ENCODE measurements at regions not wholly inside any gene's neighbourhood (a gene's known extent, or its start where the extent isn't known, plus 50 kb on each side); places are given as distances from the start of the nearest gene placed in this dataset.

DNA sequence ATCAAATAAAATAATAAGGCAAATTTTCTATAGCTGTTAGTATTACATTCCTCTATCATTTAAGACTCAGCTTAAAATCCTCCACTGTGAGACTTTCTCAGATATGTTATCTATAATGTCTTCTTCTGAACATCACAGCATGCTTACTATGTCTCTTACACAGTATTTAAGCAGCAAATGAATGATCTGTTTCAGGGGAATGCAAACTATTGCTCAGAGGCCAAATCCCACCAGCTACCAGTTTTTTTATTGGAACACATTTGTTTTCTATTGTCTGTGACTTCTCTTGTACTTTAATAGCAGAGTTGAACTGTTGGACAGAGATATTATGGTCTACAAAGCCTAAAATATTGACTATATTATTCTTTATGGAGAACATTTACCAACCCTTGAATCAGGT, 59.6 kb downstream of the C3orf38 start:
- no peak for DNase-seq

DNA sequence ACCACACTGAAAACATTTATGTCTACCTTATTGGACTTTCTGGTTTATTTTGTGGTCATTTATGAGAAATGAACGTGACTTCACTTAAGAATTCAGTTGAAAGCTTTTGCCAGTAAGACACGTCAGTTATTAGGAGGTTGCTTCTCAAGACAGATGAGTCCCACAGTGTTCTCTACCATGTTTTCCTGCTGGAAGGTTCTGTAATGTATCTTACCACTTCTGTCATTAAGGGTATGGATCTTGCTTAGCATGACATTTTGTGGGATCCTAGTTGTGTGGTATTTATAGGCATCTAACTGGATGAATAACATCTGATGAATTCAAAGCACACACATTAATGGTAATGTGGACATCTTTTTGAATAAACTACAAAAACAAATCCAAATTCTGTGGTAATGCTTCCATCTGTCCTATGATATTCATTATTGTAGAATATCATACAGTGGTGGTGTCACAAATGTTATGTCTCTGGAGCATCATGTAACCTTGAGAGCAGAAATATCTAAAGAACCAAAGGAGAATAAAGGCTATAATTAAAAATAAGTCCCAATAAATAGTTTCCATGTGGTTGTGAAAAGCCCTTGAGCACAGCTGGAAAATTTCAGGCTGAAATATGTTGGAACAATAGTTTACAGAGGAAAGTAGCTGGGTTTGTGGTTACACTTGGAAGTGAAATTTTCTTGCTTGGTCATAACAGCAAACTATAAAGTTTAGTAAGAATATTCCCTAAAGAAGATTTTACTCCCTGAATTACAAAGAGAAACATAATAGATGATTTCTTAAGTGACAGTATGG, 61.5 kb downstream of the C3orf38 start:
- DNase-seq: no peak

DNA sequence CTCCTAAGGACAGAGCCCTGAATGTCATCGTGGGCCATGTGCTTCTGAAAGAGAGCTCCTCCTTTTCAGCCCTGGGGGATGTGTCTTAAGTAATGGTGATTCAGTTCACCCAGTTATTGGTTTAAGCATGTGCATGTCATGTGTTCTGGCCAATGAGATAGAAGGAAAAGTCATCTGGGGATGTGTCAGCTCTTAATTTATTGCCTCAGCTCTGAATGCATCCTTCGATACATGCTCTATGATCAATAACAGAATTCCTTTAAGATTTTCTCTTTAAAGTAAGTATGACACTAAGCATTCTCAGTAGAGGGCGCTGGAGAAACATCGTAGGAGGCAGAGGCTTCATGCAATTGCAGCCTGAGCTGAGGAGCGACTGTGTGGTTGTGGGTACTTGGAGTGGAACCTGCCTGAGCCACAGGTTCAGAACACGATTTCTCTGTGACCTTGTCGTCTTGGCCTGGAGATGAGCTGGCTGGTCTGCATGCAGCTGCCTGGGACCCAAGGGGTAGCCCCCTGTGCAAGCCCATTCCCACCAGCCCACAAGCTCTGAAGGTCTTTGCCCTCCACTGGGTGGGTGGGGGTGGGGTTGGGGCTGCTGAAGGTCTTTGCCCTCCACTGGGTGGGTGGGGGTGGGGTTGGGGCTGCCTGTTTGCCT, 69.5 kb downstream of the C3orf38 start:
- peak; percentile 42 for DNase-seq

- no peak for DNase-seq
Measured at GRCh38 chr3:88220126-88220525, 70.4 kb downstream of the C3orf38 start.

- no peak for DNase-seq
Measured at GRCh38 chr3:88221726-88222125, 72.0 kb downstream of the C3orf38 start.

DNA sequence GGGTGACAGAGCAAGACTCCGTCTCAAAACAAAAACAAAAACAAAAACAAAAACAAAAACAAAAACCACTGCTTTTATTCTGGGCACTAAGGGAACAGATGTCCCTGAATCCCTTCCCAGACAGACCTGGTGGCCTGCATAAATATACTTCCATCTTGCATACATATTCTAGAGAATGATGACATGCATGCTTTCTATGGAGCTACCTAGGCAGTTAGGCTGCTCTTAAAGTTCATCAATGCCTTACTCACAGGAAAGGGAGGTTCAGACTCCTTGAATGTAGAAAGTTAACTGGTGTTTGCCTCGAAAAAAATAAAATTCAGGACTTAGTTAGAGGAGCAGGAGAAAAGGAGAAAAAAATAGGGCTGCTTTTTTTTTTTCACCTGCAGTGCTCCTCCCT, 72.6 kb downstream of the C3orf38 start:
- DNase-seq: no peak

- DNase-seq: no peak
Measured at GRCh38 chr3:88225326-88226008, 75.7 kb downstream of the C3orf38 start.

DNA sequence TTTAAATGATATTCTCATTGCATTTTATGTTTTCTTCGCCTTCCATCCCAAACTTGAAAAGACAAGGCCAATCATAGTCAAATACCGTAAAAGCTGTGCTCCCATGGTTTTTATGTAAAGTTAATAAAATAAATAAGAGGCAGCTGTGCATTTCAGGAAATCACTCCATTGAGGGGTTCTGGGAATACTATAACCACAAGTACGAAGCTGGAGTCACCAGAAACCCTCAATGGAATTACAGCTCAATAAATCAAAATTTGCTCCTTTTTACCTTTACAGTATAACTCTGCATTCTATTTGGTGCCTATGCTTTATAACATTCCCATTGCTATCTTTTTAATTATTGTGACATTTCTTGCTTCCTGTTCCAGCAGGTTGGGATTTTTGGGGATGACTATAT, 77.2 kb downstream of the C3orf38 start:
- DNase-seq: no peak

DNA sequence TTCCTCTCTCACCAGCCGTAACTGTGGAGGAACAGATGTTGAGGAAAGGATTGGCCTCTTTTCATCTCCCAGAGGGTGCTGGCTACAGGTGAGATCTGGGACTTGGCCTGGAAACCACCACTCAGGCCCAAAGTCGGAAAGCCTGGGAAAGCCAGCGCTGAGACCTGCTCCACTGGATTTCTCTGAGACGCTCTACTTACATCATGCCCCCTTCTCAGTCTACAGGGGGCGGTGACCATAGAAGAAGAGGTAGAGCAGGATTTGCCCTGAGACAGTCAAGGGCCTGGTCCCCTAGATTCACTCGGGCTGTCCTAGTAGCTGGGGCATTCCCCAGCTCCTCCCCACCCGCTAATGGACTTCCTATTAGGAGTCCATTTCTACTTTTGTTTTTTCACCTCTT, 80.9 kb downstream of the C3orf38 start:
- DNase-seq: no peak

- DNase-seq: no peak
Measured at GRCh38 chr3:88231207-88231606, 81.4 kb downstream of the C3orf38 start.

DNA sequence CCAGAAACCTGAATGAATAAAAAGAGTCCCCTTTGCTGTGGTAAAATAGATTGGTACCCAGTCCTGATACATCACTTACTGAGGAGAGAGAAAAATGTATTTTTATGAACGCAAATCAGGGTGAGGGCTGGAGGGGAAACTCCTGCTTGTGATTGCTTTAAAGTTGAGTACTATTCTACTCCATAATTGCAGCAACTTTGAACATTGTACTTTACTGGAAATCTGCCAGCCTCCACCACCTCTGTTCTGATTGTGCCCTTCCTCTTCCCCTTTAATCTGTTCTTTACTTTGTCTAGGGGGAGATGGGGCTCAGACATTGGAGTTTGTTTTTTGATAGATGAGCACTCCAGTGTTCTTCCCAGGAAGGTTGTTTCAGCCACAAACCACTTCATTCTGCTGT, 81.9 kb downstream of the C3orf38 start:
- no peak for DNase-seq

GRCh38 chr3:88235102-88235501, 85.3 kb downstream of the C3orf38 start:
- no peak for DNase-seq

GRCh38 chr3:88239870-88240269, 90.1 kb downstream of the C3orf38 start:
- no peak for DNase-seq

GRCh38 chr3:88248658-88249057, 98.9 kb downstream of the C3orf38 start:
- no peak for DNase-seq

DNA sequence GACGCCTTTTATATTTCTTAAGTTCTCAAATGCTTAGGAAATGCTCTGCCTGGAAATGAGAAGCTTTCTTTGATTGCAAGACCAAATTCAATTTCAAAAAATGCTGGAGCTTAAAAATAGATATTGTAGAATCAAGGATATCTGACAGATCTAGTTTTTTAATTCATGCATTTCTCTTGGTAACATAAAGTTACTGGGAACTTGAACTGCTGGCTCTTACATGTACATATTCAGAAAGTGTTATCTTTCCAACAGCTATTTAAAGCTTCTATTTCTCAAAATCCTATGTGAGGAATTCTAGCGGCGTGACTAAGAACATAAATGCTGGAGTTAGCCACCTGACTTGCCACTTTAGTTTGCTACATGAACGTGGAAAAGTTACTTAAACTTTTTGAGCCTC, 109.3 kb downstream of the C3orf38 start:
- DNase-seq: no peak

DNA sequence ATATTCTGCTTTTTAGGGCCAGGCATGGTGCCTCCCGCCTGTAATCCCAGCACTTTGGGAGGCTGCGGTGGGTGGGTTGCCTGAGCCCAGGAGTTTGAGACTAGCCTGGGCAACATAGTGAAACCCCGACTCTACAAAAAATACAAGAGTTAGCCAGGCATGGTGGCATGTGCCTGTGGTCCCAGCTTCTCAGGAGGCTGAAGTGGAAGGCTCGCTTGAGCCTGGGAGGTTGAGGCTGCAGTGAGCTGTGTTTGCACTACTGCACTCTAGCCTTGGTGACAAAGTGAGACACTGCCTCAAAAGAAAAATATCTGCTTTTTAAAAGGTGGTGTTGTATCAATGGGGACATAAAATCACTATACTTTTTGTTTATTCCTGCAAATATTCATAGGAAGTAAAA, 112.8 kb downstream of the C3orf38 start:
- no peak for DNase-seq

GRCh38 chr3:88263417-88264100, 113.8 kb downstream of the C3orf38 start:
- DNase-seq: no peak

- no peak for DNase-seq
Measured at GRCh38 chr3:88267441-88267840, 117.7 kb downstream of the C3orf38 start.

GRCh38 chr3:88267847-88268246, 118.1 kb downstream of the C3orf38 start:
- DNase-seq: peak; percentile 0

DNA sequence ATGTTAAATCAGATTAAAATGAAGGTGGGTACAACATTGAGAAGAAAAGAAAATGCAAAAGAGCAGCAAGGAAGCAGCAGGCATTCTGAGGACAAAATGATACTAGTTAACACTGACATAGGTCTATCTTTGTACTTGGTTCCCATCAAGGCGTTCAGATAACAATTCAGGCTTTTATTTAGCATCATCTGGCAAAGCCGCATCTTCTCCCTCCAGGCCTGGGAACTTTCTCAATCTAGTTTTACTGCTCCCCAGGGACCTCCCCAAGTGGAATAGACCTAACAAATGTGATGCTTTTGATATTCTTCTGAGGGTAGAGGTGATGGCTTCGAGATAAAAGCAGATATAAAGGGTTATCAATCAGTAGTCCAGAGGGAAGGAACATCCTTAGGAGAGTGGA, 130.6 kb downstream of the C3orf38 start:
- no peak for DNase-seq

DNA sequence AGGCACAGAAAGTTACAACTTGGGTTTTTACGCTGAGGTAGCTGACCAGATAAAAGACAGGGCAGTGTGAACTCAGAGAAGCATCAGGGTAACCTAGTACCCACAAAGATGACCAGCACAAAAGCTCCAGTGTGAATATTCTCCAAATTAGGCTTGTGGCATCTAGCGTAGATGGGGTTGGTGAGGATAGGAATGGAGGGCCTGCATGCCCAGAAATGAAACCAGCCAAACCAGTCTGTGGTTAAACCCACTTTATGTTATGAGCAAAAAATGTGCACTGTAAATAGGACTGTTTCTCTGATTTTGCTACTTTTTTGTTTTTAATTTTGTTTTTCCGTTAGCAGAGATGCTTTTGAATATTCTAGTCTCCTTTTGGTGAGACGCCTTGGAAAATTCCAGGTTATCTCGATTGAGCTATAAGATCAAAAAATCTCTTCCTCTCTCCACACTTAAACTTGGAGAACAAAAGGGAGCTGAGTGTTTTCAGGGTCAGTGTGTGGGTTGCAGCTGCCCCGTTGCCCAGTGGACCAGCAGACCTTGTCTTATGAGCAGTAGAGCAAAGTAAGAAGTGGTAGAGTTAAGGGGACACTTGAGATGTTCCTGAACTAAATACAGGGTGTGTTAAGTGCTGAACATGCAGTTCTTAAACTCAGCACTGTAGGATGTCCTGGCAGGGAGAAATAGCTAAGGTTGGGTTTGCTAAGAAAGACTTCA, 132.9 kb downstream of the C3orf38 start:
- no peak for DNase-seq

- no peak for DNase-seq
Measured at GRCh38 chr3:88283242-88283592, 133.5 kb downstream of the C3orf38 start.

DNA sequence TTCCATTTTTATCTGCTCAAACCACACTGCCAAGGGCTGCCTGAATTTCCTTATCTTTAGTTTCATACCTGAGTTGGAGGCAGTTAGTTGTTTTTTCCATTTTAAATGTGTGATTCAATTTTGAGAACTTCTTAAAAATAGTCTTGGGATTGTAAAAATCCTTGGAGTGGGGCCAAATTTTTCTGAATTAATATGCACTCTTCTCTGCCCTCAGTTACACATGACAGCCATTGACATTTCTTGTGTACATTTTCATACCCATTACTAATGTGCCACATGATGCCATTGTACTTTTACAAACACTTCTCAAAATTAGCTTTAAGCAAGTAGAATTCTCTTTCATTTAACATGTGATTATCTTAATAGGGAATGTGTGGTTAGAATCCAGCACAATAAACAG, 141.7 kb downstream of the C3orf38 start:
- DNase-seq: no peak
